ENCODE measurements at regions not wholly inside any gene's neighbourhood (a gene's known extent, or its start where the extent isn't known, plus 50 kb on each side); places are given as distances from the start of the nearest gene placed in this dataset.

- no peak for TF ChIP-seq CTCF (IDR thresholded peaks at IDR 0.05; ENCODE audit: insufficient read depth, low read length, poor library complexity, severe bottlenecking)
- no peak for TF ChIP-seq EZH2phosphoT487 (conservative IDR thresholded peaks at IDR 0.05; ENCODE audit: low read length)
Measured at GRCh38 chr10:53580465-53580864, 807.9 kb upstream of the MBL2 start.

Measured in SU-DHL-6 (cell line).